Kidney glomerular epithelial cell (primary cell): ENCODE measurements at regions not wholly inside any gene's neighbourhood (a gene's known extent, or its start where the extent isn't known, plus 50 kb on each side); places are given as distances from the start of the nearest gene placed in this dataset.

Experiments
- DNase-seq: peaks from one replicate; lab custom pipeline; 2025; lab: John Stamatoyannopoulos, UW

GRCh38 chr3:86175593-86176444 is 815.1 kb downstream of the VGLL3 start:
- no peak for DNase-seq

GRCh38 chr3:86175051-86175536 is 815.9 kb downstream of the VGLL3 start:
- no peak for DNase-seq

- no peak for DNase-seq
These were observed 817.5 kb downstream of the VGLL3 start for GRCh38 chr3:86173401-86173800.

- DNase-seq: no peak
These were observed 822.4 kb downstream of the VGLL3 start for GRCh38 chr3:86168512-86168911.

GRCh38 chr3:86162521-86162920 is 828.4 kb downstream of the VGLL3 start:
- DNase-seq: no peak

- DNase-seq: no peak
These were observed 829.5 kb downstream of the VGLL3 start for GRCh38 chr3:86161493-86161892.

- no peak for DNase-seq
These were observed 838.3 kb downstream of the VGLL3 start for GRCh38 chr3:86152620-86153019.

GRCh38 chr3:86149054-86149453 is 841.9 kb downstream of the VGLL3 start:
- DNase-seq: no peak

GRCh38 chr3:86147119-86147518 is 843.8 kb downstream of the VGLL3 start:
- no peak for DNase-seq

GRCh38 chr3:86126552-86126951 is 864.4 kb downstream of the VGLL3 start:
- DNase-seq: no peak
